HG03432 (cell line): ENCODE measurements at regions not wholly inside any gene's neighbourhood (a gene's known extent, or its start where the extent isn't known, plus 50 kb on each side); places are given as distances from the start of the nearest gene placed in this dataset.

Experiments used
- ATAC-seq: cut with Tn5 transposase; IDR thresholded peaks from one replicate; pipeline ENCODE4 v1.9.1; 2021; ENCODE audit warnings: mild to moderate bottlenecking, moderate library complexity; ENCODE audit not compliant: unreplicated experiment

DNA sequence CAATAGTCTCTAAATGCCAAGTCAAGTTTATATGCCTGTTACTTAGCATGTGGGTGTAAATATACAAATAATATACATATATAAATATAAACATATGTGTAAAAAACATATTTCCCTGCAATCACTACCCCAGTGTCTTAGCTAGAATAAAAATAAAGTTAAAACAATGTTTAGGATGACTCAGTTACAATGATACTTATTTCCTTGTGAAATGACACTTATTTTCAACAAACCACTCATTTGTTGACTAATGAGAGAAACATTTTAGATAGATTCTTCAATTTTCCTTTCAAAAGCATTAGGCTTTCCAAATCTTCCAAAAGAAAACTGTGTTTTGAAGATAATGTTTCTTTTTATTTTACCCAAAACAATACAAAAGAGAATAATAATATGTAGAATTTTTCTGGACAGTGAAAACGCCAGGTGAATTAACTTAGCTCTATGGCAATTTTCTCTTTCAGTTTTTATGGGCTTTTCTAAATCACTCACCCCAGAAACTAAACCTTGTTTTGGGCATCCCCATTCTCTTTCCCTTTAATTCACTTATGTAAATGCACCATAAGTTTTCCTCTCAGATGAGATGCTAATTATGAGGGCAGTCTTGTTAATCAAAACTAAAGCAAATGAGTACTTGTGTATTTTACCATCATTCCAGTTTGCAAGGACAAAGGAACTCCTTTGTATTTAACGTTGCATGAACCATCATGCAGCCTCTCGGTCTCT, 465.9 kb downstream of the BCAT1 start:
- no peak for ATAC-seq

DNA sequence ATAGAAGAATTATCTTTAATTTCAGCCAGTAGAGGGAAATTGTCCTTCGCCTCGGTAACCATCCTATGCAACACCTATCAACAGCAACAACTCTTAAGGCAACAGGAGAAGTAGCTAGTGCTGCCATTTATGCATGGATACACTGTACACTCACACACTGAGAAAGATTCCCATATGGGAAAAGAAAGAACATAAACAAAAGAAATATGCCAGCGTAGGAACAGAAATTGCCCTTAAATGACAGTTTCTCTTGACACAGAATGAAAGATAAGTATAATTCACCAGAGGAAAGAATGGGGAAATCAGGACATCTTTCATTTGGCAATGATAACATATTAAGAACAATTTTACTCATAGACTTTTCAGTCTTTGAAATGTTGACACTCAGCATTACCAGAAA, 466.9 kb downstream of the BCAT1 start:
- ATAC-seq: no peak

DNA sequence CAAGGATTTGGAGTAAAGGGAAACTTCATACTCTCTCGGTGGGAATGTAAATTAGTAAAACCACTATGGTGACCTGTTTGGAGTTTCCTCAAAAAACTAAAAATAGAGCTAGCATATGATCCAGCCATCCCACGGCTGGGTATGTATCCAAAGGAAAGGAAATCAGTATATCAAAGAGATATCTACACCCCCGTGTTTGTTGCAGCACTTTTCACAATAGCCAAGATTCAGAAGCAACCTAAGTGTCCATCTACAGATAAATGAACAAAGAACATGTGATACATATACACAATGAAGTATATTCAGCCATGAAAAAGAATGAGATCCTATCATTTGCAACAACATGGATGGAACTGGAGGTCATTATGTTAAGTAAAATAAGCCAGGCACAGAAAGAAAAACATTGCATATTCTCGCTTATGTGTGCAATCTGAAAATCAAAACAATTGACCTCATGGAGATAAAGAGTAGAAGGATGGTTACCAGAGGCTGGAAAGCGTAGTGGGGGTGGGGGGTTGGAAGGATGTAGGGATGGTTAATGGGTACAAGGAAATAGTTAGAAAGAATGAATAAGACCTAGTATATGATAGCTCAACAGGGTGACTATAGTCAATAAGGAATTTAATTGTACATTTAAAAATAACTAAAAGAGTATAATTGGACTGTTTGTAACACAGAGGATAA, 468.0 kb downstream of the BCAT1 start:
- ATAC-seq: no peak

DNA sequence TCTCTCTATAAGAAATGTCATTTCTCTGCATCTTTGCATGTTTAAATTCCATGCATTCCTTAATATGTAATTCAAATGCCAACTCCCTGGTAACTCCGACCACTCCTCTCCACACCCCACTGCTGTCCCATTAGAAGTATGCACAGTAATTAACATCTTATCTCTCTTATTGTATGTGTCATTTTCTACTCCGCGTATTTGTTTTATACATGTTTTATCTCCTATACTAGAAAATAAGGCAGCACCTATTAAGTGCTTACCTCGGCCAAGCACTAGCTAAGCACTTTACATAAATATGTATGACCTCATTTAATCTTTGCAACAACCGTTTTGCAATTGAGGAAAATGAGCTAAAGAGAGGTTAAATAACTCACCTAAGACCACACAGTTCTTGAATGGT, 469.8 kb downstream of the BCAT1 start:
- ATAC-seq: no peak

DNA sequence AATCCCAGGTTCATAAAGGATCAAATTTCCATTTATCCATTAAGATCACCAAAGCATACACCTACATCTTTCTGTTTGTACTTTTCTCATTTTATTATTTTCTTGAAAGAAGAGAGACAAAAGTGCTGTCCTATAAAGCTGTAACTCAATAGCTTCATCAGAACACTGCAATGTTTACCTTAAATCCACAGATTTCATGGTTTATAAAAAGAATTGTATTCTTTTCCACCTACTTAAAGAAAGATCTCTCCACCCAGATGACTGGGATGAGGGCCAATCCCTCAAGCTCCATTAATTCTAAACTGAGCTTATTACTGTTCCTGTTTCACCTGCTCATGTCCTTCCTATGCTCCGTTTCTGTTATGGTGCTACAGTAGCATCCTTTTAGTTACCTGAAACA, 470.6 kb downstream of the BCAT1 start:
- ATAC-seq: no peak

DNA sequence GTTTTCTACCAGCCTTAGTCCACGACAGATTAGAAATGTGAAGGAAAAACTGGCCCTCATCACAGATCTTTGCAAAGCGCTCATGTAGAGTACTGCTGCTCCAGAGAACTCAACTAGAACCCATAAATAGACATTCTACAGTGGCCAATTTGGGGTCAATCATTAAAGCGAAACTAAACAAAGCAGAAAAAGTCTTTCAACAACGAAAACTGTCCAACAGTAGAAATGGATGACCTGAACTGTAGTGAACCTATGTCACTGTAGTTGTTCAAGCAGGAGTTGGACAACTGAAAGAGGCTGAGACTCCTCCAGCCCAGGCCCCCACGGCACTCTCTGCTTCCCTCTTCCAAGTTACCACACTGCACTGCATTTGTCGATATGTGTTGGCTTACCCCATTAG, 472.6 kb downstream of the BCAT1 start:
- ATAC-seq: no peak

DNA sequence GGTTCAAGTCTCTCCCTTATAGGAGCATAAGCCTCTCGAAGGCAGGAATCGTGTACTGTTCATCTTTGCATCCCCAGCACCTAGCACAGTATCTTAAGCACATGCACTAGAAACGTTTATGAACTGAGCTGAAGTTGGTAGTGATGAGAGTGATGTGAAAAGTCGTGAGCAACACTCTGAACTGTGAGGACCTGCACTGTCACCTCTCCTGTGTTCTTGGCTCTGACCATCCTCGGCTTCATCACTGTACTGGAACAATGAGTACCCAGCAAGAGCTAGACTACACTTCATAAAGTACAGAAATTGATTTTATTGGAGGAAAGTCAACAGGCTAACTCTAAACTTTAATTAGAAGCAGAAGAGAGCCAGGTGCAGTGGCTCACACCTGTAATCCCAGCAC, 473.6 kb downstream of the BCAT1 start:
- no peak for ATAC-seq

DNA sequence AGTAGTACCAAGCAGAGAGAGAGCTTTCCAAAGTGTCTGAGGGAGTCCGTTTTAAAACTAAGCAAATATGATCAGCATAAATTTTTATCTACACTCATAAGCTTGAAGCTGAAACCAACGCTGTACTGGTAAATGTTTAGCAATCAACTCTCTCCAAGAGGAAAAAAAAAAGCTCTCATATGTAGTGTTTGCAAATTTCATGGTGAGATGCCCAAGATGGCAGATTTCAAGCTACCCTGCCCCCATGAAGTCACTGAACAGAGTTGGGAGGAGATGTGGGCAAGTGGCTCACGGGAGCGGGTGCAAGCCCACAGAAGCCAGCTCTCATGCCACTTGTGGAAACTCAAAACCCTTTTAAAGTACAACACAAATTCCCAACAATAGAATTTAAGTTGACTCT, 475.8 kb downstream of the BCAT1 start:
- ATAC-seq: no peak

DNA sequence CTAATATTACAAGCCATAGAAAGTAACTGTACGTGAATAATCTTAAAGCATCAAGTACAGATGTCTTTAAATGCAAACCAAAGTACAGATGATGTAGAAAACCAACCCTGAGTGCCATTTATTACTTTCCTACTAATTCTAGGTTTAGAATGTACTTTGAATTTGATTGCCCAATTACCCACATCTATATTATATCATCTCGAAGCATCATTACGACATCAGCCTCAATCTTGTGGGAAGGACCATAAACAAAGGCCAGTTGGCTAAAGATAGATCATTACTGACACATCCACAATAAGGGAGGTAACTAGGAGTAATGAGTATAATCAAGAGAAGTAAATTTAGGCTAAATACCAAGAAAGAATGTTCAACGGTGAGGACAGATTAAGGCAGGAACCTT, 478.9 kb downstream of the BCAT1 start:
- ATAC-seq: no peak

DNA sequence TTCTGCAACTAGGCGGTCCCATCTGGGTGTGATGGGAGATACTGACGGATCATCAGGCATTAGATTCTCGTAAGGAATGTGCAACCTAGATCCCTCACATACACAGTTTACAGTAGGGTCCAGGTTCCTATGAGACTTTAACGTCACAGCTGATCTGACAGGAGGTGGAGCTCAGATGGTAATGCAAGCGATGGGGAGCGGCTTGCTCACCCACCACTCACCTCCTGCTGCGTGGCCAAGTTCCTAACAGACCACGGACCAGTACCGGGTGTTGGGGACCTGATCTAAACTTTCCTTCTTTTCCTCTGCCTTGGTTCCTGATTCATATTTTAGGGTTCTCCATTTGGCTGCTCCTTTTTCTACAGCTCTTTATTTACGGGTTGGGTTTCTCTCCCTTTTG, 479.8 kb downstream of the BCAT1 start:
- no peak for ATAC-seq

DNA sequence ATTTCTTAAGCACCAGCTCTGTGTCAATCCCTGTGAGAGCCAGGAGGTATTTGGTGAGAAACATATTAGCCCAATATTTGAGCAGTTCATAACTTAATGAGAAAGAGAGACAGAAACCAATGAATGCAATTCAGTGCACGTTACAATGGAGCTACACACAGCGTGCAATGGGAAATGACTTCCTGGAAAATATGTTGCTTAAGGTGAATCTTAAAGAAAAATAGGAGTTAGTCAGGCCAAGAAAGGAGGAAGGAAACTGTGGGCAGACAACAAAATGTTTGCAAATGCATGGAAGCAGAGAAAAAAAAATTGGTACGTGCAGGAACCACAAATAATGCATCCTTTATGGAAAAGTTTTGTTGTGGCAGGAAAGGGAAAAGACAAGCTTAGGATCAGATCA, 481.7 kb downstream of the BCAT1 start:
- ATAC-seq: no peak

DNA sequence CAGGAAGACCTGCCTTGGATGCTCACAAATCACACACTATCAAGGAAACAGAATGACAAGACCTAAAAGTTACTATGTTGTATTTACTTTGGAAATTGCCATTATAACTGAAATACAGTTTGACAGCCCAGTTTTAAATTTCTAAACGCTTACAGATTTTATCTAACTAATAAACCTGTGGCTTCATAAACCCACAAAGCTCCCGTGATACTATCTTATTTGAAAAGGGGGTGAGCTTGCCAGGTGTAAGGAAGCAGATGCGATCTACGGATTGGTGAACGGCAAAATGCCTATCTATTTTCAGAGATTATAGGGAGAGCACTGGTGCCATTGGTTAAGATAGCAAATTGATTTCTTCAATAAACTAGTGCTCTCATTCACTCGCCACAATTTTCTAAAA, 485.5 kb downstream of the BCAT1 start:
- no peak for ATAC-seq

DNA sequence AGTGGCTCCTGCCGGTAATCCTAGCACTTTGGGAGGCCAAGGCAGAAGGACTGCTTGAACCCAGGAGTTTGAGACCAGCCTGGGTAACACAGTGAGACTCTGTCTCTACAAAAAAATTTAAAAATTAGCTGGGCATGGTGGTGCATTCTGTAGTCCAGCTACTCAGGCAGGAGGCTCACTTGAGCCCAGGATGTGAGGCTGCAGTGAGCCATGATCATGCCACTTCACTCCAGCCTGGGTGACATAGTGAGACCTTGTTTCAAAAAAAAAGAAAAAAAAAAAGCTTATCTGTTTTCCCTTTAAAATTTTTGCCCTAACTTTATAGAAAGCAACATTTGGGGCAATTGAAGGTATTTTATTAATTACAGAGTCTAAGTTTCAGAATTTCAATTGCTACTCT, 486.0 kb downstream of the BCAT1 start:
- no peak for ATAC-seq

DNA sequence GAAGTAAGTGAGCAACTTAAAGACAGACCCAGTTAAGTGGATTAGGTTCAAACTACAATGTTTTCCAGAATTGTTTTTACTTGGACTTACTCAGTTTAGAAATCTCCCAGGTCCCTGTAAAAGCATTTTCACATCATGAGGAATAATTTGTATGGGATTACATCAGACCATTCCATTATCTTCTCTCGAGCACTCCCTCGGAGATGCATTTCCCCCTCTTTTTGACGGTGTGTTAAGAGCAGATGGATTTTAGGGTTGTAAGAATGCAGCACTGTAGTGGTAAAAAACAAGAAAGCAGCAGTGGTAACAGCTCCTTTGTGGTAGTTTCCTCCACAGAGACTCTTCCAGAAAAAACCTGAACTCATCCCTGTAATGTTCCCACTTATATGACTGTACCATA, 488.4 kb downstream of the BCAT1 start:
- ATAC-seq: no peak

DNA sequence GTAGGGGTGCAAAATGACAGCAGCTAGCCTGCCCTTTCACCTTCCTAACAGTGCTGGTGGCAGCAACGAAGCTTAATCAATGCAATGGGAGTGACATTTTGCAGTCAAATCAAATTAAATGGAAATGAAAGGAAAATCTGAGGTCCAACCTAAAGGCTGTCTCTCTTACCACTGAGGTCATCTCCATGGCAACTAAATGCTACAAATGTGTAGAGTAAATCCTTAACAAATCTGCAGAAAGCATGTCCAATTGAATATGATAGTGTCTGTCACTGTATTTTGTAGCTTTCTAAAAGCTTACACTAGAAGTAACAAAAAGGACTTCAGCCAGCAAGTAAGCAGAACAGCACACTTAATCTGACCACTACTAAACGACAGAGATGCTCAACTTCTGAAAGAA, 488.8 kb downstream of the BCAT1 start:
- no peak for ATAC-seq

DNA sequence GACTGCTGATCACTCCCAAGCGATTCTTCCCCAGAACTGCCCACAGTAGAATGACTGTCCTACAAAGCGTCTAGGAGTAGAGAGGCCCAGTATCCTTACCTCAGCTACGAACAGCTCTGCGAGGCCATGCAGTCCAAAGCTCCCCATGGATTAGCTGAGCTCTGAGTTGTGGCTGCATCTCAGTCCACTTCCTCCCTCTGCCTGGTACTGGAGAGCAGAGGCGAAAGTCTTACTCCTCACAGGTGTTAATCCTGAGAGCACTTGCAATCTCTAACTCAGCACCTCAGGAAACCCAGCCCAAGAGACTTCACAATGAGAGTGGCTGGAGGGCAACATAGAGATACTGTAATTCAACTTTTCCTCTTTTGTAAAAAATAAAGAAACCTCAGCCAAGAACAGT, 493.1 kb downstream of the BCAT1 start:
- ATAC-seq: no peak

DNA sequence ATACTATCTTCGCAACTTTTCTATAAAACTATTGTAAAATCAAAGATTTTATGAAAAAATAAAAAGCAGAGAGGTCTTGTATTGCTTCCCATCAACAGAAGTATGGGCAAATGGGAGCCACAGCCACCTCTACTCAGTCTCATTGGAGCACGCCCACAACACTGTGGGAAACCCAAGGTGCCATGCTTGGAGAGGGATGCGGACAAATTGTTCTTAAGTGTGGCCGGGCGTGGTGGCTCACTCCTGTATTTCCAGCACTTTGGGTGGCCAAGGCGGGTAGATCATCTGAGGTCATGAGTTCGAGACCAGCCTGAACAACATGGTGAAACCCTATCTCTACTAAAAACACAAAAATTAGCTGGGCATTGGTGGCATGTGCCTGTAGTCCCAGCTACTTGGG, 498.2 kb upstream of the SOX5 start:
- no peak for ATAC-seq

DNA sequence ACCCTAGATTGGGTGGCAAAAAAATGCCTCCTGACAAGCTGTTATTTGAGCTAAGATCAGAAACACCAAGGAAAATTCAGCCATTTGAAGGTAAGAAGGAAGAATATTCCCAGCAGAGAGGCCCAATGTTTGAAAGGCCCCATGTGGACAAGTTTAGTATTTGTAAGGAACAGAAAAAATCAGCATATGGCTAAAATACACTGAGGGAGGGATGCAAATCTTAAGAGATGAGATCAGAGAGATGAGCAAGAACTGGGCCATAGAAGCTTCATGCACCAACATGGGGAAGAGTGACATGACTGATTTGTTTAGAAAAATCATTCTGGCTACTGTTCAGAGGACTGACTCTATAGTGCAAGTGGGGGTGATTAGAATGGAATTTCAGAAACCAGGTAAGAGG, 496.8 kb upstream of the SOX5 start:
- ATAC-seq: no peak

DNA sequence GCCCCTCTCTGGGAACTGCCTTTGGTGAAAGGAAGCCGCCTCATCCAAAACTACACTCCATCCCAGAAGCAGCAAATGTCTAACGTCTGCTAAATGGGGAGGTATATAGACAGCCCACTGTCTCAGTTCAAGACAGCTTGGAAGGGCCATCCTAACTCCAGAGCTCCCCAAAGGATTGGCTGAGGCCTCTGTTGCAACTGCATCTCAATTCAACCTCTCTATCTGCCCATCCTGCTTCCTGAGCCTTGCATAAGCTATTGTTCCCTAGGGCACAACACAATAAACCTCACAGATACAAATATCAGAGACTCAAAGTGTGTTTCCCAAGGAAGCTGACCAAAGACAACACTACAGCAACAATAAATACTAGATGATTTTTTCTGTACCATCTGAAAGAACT, 495.2 kb upstream of the SOX5 start:
- ATAC-seq: no peak

DNA sequence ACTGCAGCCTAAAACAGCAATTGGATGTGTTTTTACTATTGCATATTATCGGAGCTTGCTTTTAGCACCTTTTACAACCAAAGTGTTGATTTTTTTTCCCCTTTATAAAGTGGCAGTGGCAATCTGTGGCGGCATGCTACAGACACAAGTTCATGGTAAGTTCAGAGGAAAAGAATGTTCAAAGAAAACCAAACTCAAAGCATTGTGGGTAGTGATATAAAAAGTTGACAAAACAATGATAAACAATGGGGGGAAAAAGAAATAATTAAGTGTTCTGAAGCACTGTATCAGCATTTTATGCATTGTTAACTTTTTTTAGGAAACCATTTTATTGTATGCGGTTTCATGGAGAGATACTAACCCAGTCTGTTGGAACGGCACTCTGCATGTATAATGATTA, 492.0 kb upstream of the SOX5 start:
- ATAC-seq: no peak

DNA sequence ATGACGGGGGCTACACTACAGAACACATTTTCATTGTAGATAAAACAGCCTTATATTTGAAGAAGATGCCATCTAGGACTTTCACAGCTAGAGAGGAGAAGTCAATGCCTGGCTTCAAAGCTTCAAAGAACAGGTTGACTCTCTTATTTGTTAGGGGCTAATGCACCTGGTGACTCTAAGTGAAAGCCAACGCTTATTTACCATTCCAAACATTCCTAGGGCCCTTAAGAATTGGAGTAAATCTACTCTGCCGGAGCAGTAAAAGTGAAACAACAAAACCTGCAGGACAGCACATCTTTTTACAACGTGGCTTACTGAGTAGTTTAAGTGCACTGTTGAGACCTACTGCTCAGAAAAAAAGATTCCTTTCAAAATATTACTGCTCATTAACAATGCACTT, 487.2 kb upstream of the SOX5 start:
- no peak for ATAC-seq

DNA sequence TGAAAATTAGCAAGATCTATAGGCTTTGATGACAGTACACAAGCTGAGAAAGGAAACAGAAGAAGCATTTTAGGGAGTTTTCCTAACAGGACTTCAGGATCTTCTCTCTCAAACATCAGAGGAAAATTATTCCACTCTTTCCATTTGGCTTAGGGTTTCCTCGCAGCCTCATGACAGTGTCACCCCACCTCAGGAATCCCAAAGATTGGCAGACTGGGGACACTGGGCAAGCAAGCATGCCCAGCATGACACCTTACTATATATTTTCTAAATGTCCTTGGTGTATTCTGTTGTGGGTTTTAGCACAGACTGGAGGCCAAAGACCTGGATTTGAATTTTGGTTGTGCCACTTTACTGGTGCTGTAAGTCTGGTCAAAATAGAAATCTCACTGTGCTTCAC, 482.4 kb upstream of the SOX5 start:
- no peak for ATAC-seq

DNA sequence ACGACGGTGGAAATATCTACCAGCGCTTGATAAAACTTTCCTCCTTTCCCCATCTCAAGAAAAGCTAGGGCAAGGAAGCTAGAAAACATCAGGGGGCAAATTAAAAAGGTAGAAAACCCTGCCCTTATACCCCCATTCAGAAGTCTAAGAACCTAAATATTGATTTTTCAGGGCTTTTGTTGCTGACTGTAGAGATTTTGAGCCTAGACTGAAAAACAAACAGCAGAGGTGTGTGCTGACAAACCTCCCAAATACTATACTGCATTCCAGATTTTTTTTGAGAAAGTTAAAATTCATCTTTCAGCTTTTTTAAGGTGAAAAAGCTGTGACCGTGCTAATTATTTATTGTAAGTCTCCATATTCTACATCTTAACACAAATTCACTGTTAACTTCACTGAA, 478.3 kb upstream of the SOX5 start:
- ATAC-seq: no peak
